Muscle layer of duodenum (tissue), 2 donors: ENCODE measurements at regions not wholly inside any gene's neighbourhood (a gene's known extent, or its start where the extent isn't known, plus 50 kb on each side); places are given as distances from the start of the nearest gene placed in this dataset.

Experiments used
- H3K27ac ChIP-seq: one replicate; pipeline ENCODE4 v1.7.0; 2013; ENCODE audit warnings: mild to moderate bottlenecking, low read length
- H3K27me3 ChIP-seq: one replicate; pipeline ENCODE4 v1.7.0; 2013; ENCODE audit warnings: low read depth, mild to moderate bottlenecking, control low read depth, low read length
- H3K36me3 ChIP-seq, 2 donors: one replicate each; pipeline ENCODE4 v1.7.0; 2013; ENCODE audit warnings: low read length in 2 of 2, control low read depth in 1 of 2, mild to moderate bottlenecking in 1 of 2; ENCODE audit not compliant: insufficient read depth in 2 of 2, control insufficient read depth in 1 of 2
- H3K4me1 ChIP-seq, 2 donors: one replicate each; pipeline ENCODE4 v1.7.0; 2013; ENCODE audit warnings: low read length in 2 of 2, mild to moderate bottlenecking in 2 of 2, control low read depth in 1 of 2, moderate library complexity in 1 of 2; ENCODE audit not compliant: insufficient read depth in 2 of 2, control insufficient read depth in 1 of 2
- H3K4me3 ChIP-seq, 2 donors: one replicate each; pipeline ENCODE4 v1.7.0; 2013; ENCODE audit warnings: low read length in 2 of 2, low read depth in 1 of 2, mild to moderate bottlenecking in 1 of 2
- H3K9me3 ChIP-seq, 2 donors: one replicate each; pipeline ENCODE4 v1.7.0; 2013; ENCODE audit warnings: low read length in 2 of 2, control low read depth in 1 of 2, mild to moderate bottlenecking in 1 of 2; ENCODE audit not compliant: control insufficient read depth in 1 of 2
- donor health status: healthy.

DNA sequence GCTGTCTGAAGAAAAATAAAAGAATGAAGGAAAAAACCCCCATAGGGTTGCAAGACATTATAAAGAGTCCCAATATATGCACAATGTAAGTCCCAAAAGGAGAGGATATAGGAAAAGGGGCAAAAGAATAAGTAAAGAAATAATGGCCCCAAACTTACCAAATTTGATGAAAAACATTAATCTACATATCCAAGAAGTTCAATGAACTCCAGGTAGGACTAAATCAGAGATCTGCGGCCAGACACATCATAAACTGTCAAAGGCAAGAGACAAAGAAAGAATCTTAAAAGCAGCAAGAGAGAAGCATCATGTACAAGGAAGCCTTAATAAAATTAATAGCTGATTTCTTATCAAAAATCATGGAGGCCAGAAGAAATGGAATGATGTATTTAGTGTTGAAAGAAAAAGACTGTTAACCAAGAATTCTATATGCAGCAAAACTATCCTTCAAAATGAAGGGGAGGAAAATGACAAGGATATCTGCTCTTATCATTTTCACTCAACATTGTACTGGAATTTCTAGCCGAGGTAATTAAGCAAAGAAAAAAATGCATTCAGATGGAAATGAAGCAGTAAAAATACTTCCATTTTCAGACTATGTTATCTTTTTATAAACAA lies 95.7 kb upstream of the GLI3 start:
- H3K27ac ChIP-seq, result no peak overlapping the region
- no peak overlapping the region for H3K4me3 ChIP-seq
- no peaks in the 10 kb centered on the region for H3K36me3 ChIP-seq
- H3K27me3 ChIP-seq, result no peaks in the 10 kb centered on the region
- peaks cover 0 to 6% of the 10 kb centered on the region in 2 donors for H3K9me3 ChIP-seq
- H3K4me1 ChIP-seq, result peaks cover 0 to 6% of the 10 kb centered on the region in 2 donors

DNA sequence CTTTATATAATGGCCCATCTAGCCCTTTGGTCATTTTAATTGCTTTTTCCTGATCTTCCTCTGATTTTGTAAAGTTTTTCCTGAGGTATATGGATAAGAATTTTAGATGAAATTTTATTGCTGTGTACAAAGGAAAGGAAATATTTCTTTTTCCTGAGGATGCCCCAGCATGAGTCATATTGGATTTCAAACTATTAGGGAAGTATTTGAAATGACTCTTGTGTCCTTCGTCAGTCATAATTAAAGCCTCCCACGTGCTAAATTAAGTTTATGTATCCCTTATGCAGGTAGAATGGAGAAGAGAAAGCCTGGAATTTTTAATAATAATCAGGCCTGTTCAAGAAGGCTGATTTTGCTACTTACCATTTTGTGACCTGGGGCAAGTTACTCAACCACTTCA lies 82.6 kb upstream of the GLI3 start:
- Histone ChIP-seq H3K27me3 (no peaks in the 10 kb centered on the region), H3K36me3 (no peaks in the 10 kb centered on the region), H3K4me1 (peaks cover 0 to 5% of the 10 kb centered on the region in 2 donors), H3K4me3 (no peak overlapping the region), H3K27ac (no peak overlapping the region), H3K9me3 (no peaks in the 10 kb centered on the region)

DNA sequence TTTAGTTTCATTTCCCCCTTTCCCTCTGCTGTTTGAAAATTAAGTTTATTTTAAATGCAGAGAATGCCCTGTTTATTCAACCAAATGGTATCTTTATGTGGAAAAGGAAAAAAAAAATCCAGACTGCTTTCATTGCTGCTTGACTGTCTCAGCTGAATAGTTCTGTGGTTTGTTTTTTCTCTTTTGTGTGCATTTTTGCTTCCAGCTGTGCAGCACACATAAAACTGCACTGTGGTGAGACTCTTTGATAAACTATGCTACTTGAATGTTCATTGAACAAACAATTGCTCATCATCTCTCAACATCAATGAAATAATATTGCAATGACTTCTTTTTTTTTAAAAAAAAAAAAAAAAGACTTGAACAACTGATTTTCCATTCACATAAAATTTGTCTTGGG lies 78.6 kb upstream of the GLI3 start:
- H3K4me3 ChIP-seq, result peak overlapping the region in 1 of 2 donors; percentile 16
- no peak overlapping the region for H3K27ac ChIP-seq

DNA sequence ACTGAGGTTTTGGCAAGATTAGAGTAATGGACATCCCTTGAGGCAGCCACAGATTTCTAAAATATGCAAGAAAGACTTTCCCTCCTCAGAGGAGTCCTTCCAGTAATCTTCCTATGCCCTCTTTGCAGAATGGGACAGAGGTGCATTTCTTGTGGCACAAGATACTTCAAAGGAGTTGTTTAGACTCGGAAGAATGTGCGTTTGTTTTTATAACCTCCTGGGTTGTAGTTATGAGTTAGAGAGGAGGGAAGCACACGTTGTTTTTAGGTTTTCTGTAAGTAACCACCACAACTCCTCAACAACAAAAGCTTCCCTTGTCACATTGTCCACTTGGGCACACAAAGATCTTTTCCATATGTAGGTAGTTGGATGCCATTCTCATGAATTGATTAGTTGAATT lies 78.1 kb upstream of the GLI3 start:
- no peaks in the 10 kb centered on the region for H3K27me3 ChIP-seq
- H3K36me3 ChIP-seq, result no peaks in the 10 kb centered on the region
- H3K27ac ChIP-seq, result no peak overlapping the region
- peak overlapping the region in 1 of 2 donors; percentile 16 for H3K4me3 ChIP-seq
- H3K9me3 ChIP-seq, result peaks cover 4 to 7% of the 10 kb centered on the region in 2 donors
- H3K4me1 ChIP-seq, result peaks cover 0 to 5% of the 10 kb centered on the region in 2 donors

More for the DNA sequence above, 78.6 kb upstream of the GLI3 start:
- peaks cover 4 to 7% of the 10 kb centered on the region in 2 donors for H3K9me3 ChIP-seq
- no peaks in the 10 kb centered on the region for H3K27me3 ChIP-seq
- no peaks in the 10 kb centered on the region for H3K36me3 ChIP-seq
- H3K4me1 ChIP-seq, result peaks cover 0 to 5% of the 10 kb centered on the region in 2 donors

- H3K36me3 ChIP-seq, result no peaks in the 10 kb centered on the region
- H3K27ac ChIP-seq, result no peak overlapping the region
- H3K27me3 ChIP-seq, result no peaks in the 10 kb centered on the region
Observed at GRCh38 chr7:42314696-42315095, 77.7 kb upstream of the GLI3 start.

DNA sequence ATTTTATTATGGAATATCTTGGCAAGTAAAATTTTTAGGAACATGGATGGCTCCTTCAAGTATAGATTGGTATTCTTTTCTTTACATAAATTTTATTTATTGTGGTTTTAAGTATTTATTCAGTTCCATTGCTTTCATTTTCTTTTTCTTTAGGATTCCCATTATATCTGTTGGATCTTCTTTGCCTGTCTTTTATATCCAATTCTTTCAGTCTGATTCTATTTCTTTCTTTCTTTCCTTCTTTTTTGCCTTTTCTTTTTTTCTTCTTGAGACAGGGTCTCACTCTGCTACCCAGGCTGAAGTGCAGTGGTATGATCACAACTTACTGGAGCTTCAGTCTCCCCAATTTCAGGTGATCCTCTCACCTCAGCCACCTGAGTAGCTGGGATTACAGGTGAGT lies 74.2 kb upstream of the GLI3 start:
- no peaks in the 10 kb centered on the region for H3K36me3 ChIP-seq
- H3K9me3 ChIP-seq, result peaks cover 4 to 7% of the 10 kb centered on the region in 2 donors
- no peak overlapping the region for H3K27ac ChIP-seq

More at GRCh38 chr7:42314696-42315095, 77.7 kb upstream of the GLI3 start:
- Histone ChIP-seq H3K4me1 (peaks cover 0 to 5% of the 10 kb centered on the region in 2 donors), H3K4me3 (no peak overlapping the region), H3K9me3 (peaks cover 4 to 7% of the 10 kb centered on the region in 2 donors)

GRCh38 chr7:42292991-42293521 lies 56.0 kb upstream of the GLI3 start:
- Histone ChIP-seq H3K27ac (no peak overlapping the region), H3K4me3 (no peak overlapping the region), H3K4me1 (no peaks in the 10 kb centered on the region)

More for the DNA sequence above, 74.2 kb upstream of the GLI3 start:
- peaks cover 0 to 5% of the 10 kb centered on the region in 2 donors for H3K4me1 ChIP-seq
- H3K27me3 ChIP-seq, result no peaks in the 10 kb centered on the region
- H3K4me3 ChIP-seq, result no peak overlapping the region

DNA sequence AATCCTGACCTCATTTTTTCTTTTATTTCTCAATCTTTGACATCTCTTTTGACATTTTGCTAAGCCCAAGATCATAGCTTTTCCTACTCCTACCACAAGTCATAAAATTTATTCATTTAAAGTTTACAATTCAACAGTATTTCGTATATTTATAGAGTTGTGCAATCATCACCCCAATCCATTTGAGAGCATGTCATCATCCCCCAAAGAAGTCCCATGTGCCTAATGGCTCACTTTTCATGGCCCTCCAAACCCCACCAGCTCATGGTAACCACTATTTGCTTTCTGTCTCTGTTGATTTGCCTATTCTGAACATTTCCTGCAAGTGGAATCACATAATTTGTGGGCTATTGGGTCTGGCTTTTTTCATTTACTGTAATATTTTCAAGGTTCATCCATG lies 52.5 kb upstream of the GLI3 start:
- H3K27ac ChIP-seq, result no peak overlapping the region
- peaks cover 0 to 4% of the 10 kb centered on the region in 2 donors for H3K4me1 ChIP-seq
- H3K9me3 ChIP-seq, result no peaks in the 10 kb centered on the region
- no peaks in the 10 kb centered on the region for H3K36me3 ChIP-seq
- no peak overlapping the region for H3K4me3 ChIP-seq
- no peaks in the 10 kb centered on the region for H3K27me3 ChIP-seq

More at GRCh38 chr7:42292991-42293521, 56.0 kb upstream of the GLI3 start:
- Histone ChIP-seq H3K27me3 (no peaks in the 10 kb centered on the region), H3K9me3 (no peaks in the 10 kb centered on the region), H3K36me3 (no peaks in the 10 kb centered on the region)
